ENCODE measurements at regions not wholly inside any gene's neighbourhood (a gene's known extent, or its start where the extent isn't known, plus 50 kb on each side); places are given as distances from the start of the nearest gene placed in this dataset.

GRCh38 chr20:50369225-50370035 lies 140.8 kb upstream of the PTPN1 start:
- H3K4me3 ChIP-seq (ENCODE audit: low read length): no peak overlapping the region
- TF ChIP-seq CTCF (conservative IDR thresholded peaks at IDR 0.05; ENCODE audit: low read length): no peak
- DNase-seq (ENCODE audit: low read depth): no peak

DNA sequence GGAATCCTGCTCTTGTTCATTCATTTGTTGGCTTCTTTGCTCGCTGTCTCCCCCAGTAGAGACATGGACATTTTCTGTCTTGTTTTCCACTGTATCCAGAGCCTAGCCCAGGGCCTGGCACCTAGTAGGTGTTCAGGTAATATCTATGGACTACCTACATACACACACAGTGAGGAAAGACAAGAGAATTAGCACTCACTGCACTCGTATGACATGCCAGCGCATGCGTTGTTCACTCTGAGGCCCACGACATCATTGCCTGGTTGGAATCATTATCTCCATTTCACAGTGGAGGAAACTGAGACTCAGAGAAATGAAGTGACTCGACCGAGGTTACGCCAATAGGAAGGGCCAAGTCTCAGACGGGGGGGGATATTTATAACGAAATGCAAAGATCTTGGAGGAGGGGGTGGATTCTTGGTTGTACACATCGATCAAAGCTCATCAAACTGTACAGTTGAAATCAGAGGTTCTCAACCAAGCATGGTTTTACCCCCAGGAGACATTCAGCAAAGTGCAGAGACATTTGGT lies 140.1 kb upstream of the PTPN1 start:
- H3K4me3 ChIP-seq (ENCODE audit: low read length): no peak overlapping the region

GRCh38 chr20:50371878-50372769 lies 138.1 kb upstream of the PTPN1 start:
- no peak overlapping the region for H3K4me3 ChIP-seq (ENCODE audit: low read length)
- TF ChIP-seq CTCF (conservative IDR thresholded peaks at IDR 0.05; ENCODE audit: low read length): no peak
- no peak for DNase-seq (ENCODE audit: low read depth)

More for the DNA sequence above, 140.1 kb upstream of the PTPN1 start:
- DNase-seq (ENCODE audit: low read depth): no peak
- TF ChIP-seq CTCF (conservative IDR thresholded peaks at IDR 0.05; ENCODE audit: low read length): no peak

DNA sequence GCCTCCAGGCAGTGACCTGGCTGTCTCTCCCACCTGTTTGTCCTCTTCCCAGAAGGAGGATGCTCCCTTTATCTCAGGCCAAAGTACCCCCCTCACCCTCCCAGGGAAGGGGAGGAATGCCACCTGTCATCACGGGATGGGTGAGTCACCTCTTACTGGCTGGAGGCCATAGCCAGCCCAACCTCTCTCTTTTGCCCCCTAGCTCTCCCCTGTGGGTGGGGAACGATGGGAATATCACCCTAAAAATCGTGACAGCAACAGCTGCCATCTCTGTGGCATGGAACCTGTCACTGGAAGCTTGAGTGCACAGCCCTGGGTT lies 137.5 kb upstream of the PTPN1 start:
- no peak for DNase-seq (ENCODE audit: low read depth)
- no peak overlapping the region for H3K4me3 ChIP-seq (ENCODE audit: low read length)
- TF ChIP-seq CTCF (conservative IDR thresholded peaks at IDR 0.05; ENCODE audit: low read length): no peak

GRCh38 chr20:50373674-50374286 lies 136.4 kb upstream of the PTPN1 start:
- H3K4me3 ChIP-seq (ENCODE audit: low read length): no peak overlapping the region
- TF ChIP-seq CTCF (conservative IDR thresholded peaks at IDR 0.05; ENCODE audit: low read length): no peak
- no peak for DNase-seq (ENCODE audit: low read depth)

- TF ChIP-seq CTCF (conservative IDR thresholded peaks at IDR 0.05; ENCODE audit: low read length): no peak
- no peak for DNase-seq (ENCODE audit: low read depth)
- H3K4me3 ChIP-seq (ENCODE audit: low read length): no peak overlapping the region
Measured at GRCh38 chr20:50374541-50375078, 135.6 kb upstream of the PTPN1 start.

All from AG10803 (cell line).